HepG2 (cell line): ENCODE measurements at regions not wholly inside any gene's neighbourhood (a gene's known extent, or its start where the extent isn't known, plus 50 kb on each side); places are given as distances from the start of the nearest gene placed in this dataset.

Experiments
- ATAC-seq: fragments of 200-7000 bp; cut with Tn5 transposase; 3 replicates; pipeline ENCODE4 v1.9.1; 2020; ENCODE audit warnings: mild to moderate bottlenecking, moderate library complexity
- BruUV-seq: library from RNA; stranded (reverse); fragments of 400-500 nt; replicated peaks from 2 replicates; lab custom pipeline; 2021; lab: Mats Ljungman, UMichigan
- CTCF ChIA-PET: fragments of 300-600 bp; formaldehyde crosslinking; extraction: SDS; loops from one replicate; lab custom pipeline; 2021; ENCODE audit warnings: low total read pairs, inconsistent platforms, low intra/inter-chr PET ratio; lab: Yijun Ruan, JAX
- POLR2A ChIA-PET: fragments of 350-600 bp; sonication (Branson Sonifier 250); formaldehyde crosslinking; loops from one replicate; lab custom pipeline; 2020; ENCODE audit warnings: antibody characterized with exemption, inconsistent platforms; lab: Yijun Ruan, JAX
- DNase-seq: peaks from one replicate; pipeline ENCODE4 v3.0.0-alpha.2; 2015; ENCODE audit warnings: low spot score
- FAIRE-seq: peaks from 3 replicates; lab custom pipeline; 2011; peaks lifted over from hg19 to GRCh38; lab: Jason Lieb, UNC
- H2AFZ ChIP-seq: one replicate; pipeline ENCODE4 v1.6.1; 2011; ENCODE audit warnings: low read length, inconsistent platforms
- H3K27ac ChIP-seq: fragments of 300-600 bp; 3 replicates; pipeline ENCODE4 v1.8.0; 2011; ENCODE audit warnings: mixed run types, mild to moderate bottlenecking, mixed read lengths, low read length, inconsistent platforms; ENCODE audit not compliant: insufficient read depth; ENCODE audit errors: extremely low read length
- H3K27me3 ChIP-seq, 2 experiments: fragments of 200-600 bp in 1 of 2; 2 replicates in 1 of 2; 3 replicates in 1 of 2; pipeline versions ENCODE4 v1.6.0 to v1.8.0; 2011; ENCODE audit warnings: low read length in 2 of 2, mild to moderate bottlenecking in 2 of 2, moderate library complexity in 2 of 2, inconsistent platforms in 1 of 2; ENCODE audit not compliant: insufficient read depth in 2 of 2, control insufficient read depth in 1 of 2
- H3K36me3 ChIP-seq, 2 experiments: fragments of 200-600 bp in 1 of 2; replicated peaks in 1 of 2; 2 replicates in 1 of 2; 3 replicates in 1 of 2; pipeline versions ENCODE4 v1.5.1 to v1.8.0; 2011; ENCODE audit warnings: low read length in 2 of 2, inconsistent platforms in 1 of 2; ENCODE audit not compliant: insufficient read depth in 2 of 2, control insufficient read depth in 1 of 2
- H3K4me1 ChIP-seq: 2 replicates; pipeline ENCODE4 v1.5.1; 2012; ENCODE audit warnings: low read length, inconsistent platforms; ENCODE audit not compliant: insufficient read depth
- H3K4me2 ChIP-seq: 2 replicates; pipeline ENCODE4 v1.6.0; 2011; ENCODE audit warnings: low read depth, low read length, inconsistent platforms
- H3K4me3 ChIP-seq, 3 experiments: fragments of 200-600 bp in 1 of 3; sonication (generic), shearing (Covaris generic) in 1 of 3; replicated peaks in 1 of 3; 2 replicates each; pipeline ENCODE4 v1.5.1; 2011 to 2016; ENCODE audit warnings: low read length in 3 of 3, inconsistent platforms in 2 of 3, low read depth in 2 of 3, mild to moderate bottlenecking in 2 of 3, control low read depth in 1 of 3, mixed read lengths in 1 of 3; ENCODE audit not compliant: insufficient read depth in 1 of 3
- H3K79me2 ChIP-seq: one replicate; pipeline ENCODE4 v1.6.1; 2011; ENCODE audit warnings: low read length, inconsistent platforms; ENCODE audit not compliant: insufficient read depth
- H3K9ac ChIP-seq: 2 replicates; pipeline ENCODE4 v1.6.0; 2011; ENCODE audit warnings: mild to moderate bottlenecking, low read depth, low read length, inconsistent platforms; ENCODE audit not compliant: insufficient read depth
- H3K9me3 ChIP-seq: 2 replicates; pipeline ENCODE4 v1.5.1; 2012; ENCODE audit warnings: mild to moderate bottlenecking, low read length
- H4K20me1 ChIP-seq: 2 replicates; pipeline ENCODE4 v1.6.0; 2011; ENCODE audit warnings: inconsistent platforms, mild to moderate bottlenecking, low read length, moderate library complexity; ENCODE audit not compliant: insufficient read depth
- RBAK ChIP-seq: sonication (generic); formaldehyde crosslinking; IDR thresholded peaks from 2 replicates; pipeline ENCODE4 v1.5.1; 2020; ENCODE audit warnings: mild to moderate bottlenecking, missing genetic modification reagents
- XRCC5 ChIP-seq: fragments of 200-400 bp; formaldehyde crosslinking; optimal IDR thresholded peaks from 2 replicates; pipeline ENCODE3; 2017; ENCODE audit warnings: mild to moderate bottlenecking, low read length
- ZMYM3 ChIP-seq: sonication (generic); formaldehyde crosslinking; IDR thresholded peaks from 2 replicates; pipeline ENCODE4 v1.5.1; 2020; ENCODE audit warnings: mild to moderate bottlenecking, missing genetic modification reagents
- WGBS: methylation state at CpG from one replicate; pipeline ENCODE4 v1.1.6; 2017; ENCODE audit warnings: low lambda C conversion rate; 5-methylcytosine and 5-hydroxymethylcytosine counted together
- in situ Hi-C: cut with HindIII; loops from 2 replicates; pipeline ENCODE4 v1.10.0; 2017; ENCODE audit warnings: low pct_unique_long_range_greater_than_20kb; ENCODE audit not compliant: extremely low pct_ligation_motif_present
- intact Hi-C: fragments of 100-400 bp; cut with micrococcal nuclease; formaldehyde crosslinking; loops from one replicate; pipeline ENCODE4 v1.10.0; 2022; ENCODE audit not compliant: unreplicated experiment
- TF ChIP-seq, protein P1 (sequence below), 2 experiments: fragments of 450-650 bp in 1 of 2; sonication (generic) in 1 of 2; formaldehyde crosslinking in 1 of 2; IDR thresholded peaks; 2 replicates each; pipeline versions ENCODE4 v1.6.1 to v1.8.0; 2016 to 2022; ENCODE audit warnings: antibody characterized with exemption in 1 of 2, mild to moderate bottlenecking in 1 of 2, missing genetic modification reagents in 1 of 2

DNA sequence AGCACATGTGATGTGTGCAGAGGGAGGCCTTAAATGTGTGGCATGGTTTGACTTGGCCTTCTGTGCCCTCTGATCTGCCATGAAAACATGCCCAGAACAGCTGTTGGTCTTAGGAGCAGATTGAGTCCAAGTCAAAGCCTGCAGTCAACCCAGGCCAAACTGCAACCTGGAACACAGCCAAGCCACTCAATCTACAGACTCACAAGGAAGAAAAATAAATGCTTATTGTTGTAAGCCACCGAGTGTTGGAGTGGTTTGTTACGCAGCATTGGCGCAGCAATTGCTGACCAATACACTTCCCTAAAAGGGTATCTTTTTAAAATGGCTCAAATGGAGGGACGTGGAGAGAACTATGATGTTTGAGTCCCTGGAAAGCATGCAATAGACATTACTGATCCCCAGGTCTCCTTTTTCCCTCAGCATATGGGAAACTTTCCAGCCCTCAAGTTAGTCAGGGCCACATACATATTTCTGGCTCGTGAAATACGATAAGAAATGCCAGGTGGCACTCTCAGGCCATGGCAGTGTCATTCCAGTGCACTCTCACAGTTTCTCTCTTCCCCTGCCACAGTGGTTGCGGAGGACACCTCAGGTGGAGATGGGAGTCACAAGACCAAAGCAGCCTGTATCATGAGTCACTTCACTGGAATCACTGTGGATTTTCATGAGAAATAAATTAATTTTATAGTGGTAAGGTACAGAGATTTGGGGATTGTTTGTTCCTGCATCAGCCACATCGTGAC, 168.0 kb upstream of the ZNF618 start:
- no peak for ATAC-seq
- no peaks in the 10 kb centered on the region for H4K20me1 ChIP-seq
- H3K36me3 ChIP-seq, result no peaks in the 10 kb centered on the region
- no TSS peak for BruUV-seq
- DNase-seq, result no peak
- intact Hi-C loops (no loop called here), in situ Hi-C loops (no loop called here)
- TF ChIP-seq RBAK (CRISPR knock-in tag) (peak; percentile 98), ZMYM3 (0 out of 2 replicates have a peak, but pooled peaks have one; percentile 20), XRCC5 (no peak)
- TF ChIP-seq, protein P1, sequence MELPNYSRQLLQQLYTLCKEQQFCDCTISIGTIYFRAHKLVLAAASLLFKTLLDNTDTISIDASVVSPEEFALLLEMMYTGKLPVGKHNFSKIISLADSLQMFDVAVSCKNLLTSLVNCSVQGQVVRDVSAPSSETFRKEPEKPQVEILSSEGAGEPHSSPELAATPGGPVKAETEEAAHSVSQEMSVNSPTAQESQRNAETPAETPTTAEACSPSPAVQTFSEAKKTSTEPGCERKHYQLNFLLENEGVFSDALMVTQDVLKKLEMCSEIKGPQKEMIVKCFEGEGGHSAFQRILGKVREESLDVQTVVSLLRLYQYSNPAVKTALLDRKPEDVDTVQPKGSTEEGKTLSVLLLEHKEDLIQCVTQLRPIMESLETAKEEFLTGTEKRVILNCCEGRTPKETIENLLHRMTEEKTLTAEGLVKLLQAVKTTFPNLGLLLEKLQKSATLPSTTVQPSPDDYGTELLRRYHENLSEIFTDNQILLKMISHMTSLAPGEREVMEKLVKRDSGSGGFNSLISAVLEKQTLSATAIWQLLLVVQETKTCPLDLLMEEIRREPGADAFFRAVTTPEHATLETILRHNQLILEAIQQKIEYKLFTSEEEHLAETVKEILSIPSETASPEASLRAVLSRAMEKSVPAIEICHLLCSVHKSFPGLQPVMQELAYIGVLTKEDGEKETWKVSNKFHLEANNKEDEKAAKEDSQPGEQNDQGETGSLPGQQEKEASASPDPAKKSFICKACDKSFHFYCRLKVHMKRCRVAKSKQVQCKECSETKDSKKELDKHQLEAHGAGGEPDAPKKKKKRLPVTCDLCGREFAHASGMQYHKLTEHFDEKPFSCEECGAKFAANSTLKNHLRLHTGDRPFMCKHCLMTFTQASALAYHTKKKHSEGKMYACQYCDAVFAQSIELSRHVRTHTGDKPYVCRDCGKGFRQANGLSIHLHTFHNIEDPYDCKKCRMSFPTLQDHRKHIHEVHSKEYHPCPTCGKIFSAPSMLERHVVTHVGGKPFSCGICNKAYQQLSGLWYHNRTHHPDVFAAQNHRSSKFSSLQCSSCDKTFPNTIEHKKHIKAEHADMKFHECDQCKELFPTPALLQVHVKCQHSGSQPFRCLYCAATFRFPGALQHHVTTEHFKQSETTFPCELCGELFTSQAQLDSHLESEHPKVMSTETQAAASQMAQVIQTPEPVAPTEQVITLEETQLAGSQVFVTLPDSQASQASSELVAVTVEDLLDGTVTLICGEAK (IDR thresholded peaks at IDR 0.05), result no peak
- TF ChIP-seq, protein P1 (CRISPR knock-in tag; IDR thresholded peaks at IDR 0.05), result no peak
- H3K9ac ChIP-seq, result no peak overlapping the region
- peaks cover 0 to 13% of the 10 kb centered on the region in 2 experiments; a peak in 3 of 5 replicates for H3K27me3 ChIP-seq
- peaks cover 41% of the 10 kb centered on the region for H3K4me1 ChIP-seq
- WGBS, result 54% methylated on average over 8 of the region's 8 CpGs
- POLR2A ChIA-PET, result no interaction called here
- H3K27ac ChIP-seq, result no peak overlapping the region
- H3K79me2 ChIP-seq, result no peaks in the 10 kb centered on the region
- no peak overlapping the region for H2AFZ ChIP-seq
- CTCF ChIA-PET, result no interaction called here
- no peaks in the 10 kb centered on the region for H3K9me3 ChIP-seq
- no peak overlapping the region for H3K4me2 ChIP-seq
- FAIRE-seq, result no peak
- no peak overlapping the region for H3K4me3 ChIP-seq
